Upper lobe of left lung (tissue), 4 donors: ENCODE measurements at regions not wholly inside any gene's neighbourhood (a gene's known extent, or its start where the extent isn't known, plus 50 kb on each side); places are given as distances from the start of the nearest gene placed in this dataset.

Experiments
- CTCF ChIP-seq, 6 experiments: fragments of 450-650 bp in 4 of 6; fragments of 200-600 bp in 2 of 6; sonication (generic) in 2 of 6; IDR thresholded peaks; one replicate each; pipeline ENCODE4 v1.5.1; 2016 to 2019; ENCODE audit warnings: antibody characterized with exemption in 6 of 6
- EP300 ChIP-seq, 4 donors: sonication (generic); formaldehyde crosslinking; IDR thresholded peaks; one replicate each; pipeline ENCODE4 v1.5.1; 2017; ENCODE audit warnings: antibody characterized with exemption in 4 of 4, control low read depth in 2 of 4
- POLR2A ChIP-seq, 4 donors: fragments of 450-650 bp; IDR thresholded peaks; one replicate each; pipeline ENCODE4 v1.5.1; 2016 to 2017; ENCODE audit warnings: antibody characterized with exemption in 4 of 4, mild to moderate bottlenecking in 2 of 4
- POLR2AphosphoS5 ChIP-seq, 2 donors: sonication (generic); formaldehyde crosslinking; IDR thresholded peaks; one replicate each; pipeline ENCODE4 v1.5.1; 2017; ENCODE audit warnings: antibody characterized with exemption in 2 of 2

GRCh38 chr15:70258369-70259027, 160.8 kb upstream of the TLE3 start:
- TF ChIP-seq CTCF (IDR thresholded peaks at IDR 0.05) (no peak), POLR2A (IDR thresholded peaks at IDR 0.05) (no peak), EP300 (IDR thresholded peaks at IDR 0.05) (no peak), POLR2AphosphoS5 (IDR thresholded peaks at IDR 0.05) (peak in 1 of 2 donors; percentile 31)
